ENCODE measurements at regions not wholly inside any gene's neighbourhood (a gene's known extent, or its start where the extent isn't known, plus 50 kb on each side); places are given as distances from the start of the nearest gene placed in this dataset.

DNA sequence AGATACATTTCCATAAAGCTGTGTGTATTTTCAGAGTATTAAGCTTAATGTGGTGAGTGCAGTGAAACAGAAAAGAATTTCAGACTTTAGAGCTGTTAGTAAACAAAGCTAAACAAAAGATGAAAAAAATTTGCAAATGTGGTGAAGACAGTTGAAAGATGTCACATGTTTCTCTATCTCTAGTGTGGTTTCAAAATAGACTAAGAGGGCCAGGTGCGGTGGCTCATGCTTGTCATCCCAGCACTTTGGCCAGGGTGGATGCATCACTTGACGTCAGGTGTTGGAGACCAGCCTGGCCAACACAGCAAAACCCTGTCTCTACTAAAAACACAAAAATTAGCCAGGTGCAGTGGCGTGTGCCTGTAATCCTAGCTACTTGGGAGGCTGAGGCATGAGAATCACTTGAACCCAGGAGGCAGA is 466.0 kb upstream of the NR2F2 start:
- TF ChIP-seq, protein P1, sequence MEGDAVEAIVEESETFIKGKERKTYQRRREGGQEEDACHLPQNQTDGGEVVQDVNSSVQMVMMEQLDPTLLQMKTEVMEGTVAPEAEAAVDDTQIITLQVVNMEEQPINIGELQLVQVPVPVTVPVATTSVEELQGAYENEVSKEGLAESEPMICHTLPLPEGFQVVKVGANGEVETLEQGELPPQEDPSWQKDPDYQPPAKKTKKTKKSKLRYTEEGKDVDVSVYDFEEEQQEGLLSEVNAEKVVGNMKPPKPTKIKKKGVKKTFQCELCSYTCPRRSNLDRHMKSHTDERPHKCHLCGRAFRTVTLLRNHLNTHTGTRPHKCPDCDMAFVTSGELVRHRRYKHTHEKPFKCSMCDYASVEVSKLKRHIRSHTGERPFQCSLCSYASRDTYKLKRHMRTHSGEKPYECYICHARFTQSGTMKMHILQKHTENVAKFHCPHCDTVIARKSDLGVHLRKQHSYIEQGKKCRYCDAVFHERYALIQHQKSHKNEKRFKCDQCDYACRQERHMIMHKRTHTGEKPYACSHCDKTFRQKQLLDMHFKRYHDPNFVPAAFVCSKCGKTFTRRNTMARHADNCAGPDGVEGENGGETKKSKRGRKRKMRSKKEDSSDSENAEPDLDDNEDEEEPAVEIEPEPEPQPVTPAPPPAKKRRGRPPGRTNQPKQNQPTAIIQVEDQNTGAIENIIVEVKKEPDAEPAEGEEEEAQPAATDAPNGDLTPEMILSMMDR (IDR thresholded peaks at IDR 0.05), result no peak
- no peak for TF ChIP-seq ZFX (IDR thresholded peaks at IDR 0.05; ENCODE audit: borderline replicate concordance)

All from 22Rv1 (cell line).